ENCODE measurements at regions not wholly inside any gene's neighbourhood (a gene's known extent, or its start where the extent isn't known, plus 50 kb on each side); places are given as distances from the start of the nearest gene placed in this dataset.
"Not testable (repeated sequence)": the region's sequence is repeated elsewhere in the genome, so short reads cannot be mapped to it uniquely, and the experiment has no call there.

- DNase-seq, result no peak
Measured at GRCh38 chr16:76023835-76024234, 253.4 kb upstream of the CNTNAP4 start.

DNA sequence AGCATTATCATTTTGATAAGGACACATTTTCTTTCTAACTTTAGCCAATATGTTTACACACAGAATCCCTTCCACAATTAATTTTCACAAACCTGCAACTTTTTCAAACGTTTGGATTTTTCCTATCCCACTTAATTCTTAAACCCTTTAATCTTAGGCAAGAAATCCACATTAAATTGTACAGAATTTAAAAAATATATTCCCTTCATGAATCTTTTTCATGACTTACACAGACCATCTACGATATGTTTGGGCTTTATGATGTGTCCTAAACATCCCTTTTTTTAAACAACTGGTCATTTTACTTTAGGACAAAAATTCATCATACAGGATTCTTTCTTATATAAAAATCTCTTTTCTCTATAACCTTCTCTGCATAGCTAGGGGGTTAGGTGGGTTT lies 241.5 kb upstream of the CNTNAP4 start:
- DNase-seq, result no peak

- no peak for DNase-seq
Measured at GRCh38 chr16:76038097-76038496, 239.1 kb upstream of the CNTNAP4 start.

GRCh38 chr16:76052725-76053124 lies 224.5 kb upstream of the CNTNAP4 start:
- no peak for DNase-seq

GRCh38 chr16:76059186-76059585 lies 218.0 kb upstream of the CNTNAP4 start:
- no peak for DNase-seq

- DNase-seq, result no peak
Measured at GRCh38 chr16:76059701-76060100, 217.5 kb upstream of the CNTNAP4 start.

- no peak for DNase-seq
Measured at GRCh38 chr16:76071690-76072089, 205.5 kb upstream of the CNTNAP4 start.

- no peak for DNase-seq
Measured at GRCh38 chr16:76081967-76082366, 195.2 kb upstream of the CNTNAP4 start.

GRCh38 chr16:76106647-76107046 lies 170.6 kb upstream of the CNTNAP4 start:
- no peak for DNase-seq

DNA sequence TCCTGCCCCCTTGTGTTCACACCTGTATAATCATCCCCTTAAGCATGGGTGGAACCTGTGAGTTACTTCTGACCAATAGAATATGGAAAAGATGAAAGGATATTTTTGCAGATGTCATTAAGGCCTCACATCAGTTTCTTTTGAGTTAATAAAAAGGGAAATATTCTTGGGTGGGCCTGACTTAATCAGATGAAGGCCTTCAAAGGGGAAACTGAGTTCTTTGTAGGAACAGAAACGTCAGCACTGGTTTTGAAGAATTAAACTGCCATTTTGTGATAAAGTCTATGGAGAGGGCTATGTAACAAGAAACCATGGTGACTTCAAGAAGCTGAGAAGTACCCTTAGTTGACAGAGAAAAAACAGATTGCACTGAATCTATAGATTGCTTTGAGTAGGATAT lies 168.7 kb upstream of the CNTNAP4 start:
- no peak for DNase-seq

- no peak for DNase-seq
Measured at GRCh38 chr16:76114681-76115080, 162.5 kb upstream of the CNTNAP4 start.

DNA sequence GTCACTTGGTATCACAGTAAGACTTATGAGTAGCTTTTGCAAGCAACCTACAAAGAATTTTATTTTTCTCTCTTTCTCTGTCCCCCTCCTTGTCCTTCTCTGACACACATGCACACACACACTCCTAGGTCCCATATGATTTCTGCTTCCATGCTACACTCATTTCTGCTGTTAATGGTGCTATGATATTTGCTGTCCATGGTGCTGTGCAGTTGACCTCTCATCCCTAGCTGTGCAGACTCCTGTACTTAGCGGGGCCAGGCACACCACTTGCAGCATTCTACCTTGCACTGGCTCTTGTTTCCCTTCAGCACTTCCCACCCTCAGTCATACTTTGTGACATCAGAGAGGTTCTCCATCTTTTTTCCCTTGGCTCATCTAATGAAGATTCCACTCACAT lies 158.9 kb upstream of the CNTNAP4 start:
- no peak for DNase-seq

DNA sequence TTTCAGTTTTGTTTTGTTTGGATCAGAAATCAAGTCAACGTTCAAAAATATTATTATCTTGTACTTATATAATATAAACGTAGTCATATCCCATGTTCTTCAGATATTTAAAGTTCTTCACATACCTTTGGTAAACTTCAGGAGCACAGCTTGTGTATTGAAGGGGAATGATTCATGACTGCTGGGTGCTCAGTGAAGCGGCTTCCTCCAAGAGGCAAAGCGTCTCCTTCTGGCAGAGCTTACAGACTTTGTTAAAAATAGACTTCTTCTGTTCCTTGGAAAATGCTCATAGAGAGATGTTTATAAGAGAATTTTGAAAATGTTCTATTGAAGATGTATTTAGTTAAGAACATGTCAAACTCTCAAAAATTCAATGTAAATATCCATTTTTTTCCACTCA lies 155.6 kb upstream of the CNTNAP4 start:
- no peak for DNase-seq

DNA sequence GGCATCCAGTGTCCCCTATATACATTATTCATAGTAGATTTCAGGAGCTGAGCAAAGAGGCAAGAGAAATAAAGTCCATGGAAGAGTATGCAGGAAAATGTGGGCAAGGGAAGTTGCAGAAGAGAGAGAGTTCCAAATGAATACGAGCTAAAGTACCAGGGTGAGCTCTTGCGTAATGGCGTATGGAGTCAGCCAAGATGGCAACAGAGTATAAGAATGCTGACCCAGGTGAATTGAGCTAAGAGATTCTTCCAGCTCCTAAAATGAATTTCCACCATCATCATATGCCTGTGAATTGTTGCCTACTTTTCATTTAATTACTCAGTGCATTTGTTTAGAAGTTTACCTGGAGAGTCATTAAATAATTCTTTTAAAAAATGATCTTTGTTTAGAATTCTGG lies 153.2 kb upstream of the CNTNAP4 start:
- no peak for DNase-seq

GRCh38 chr16:76125871-76126270 lies 151.3 kb upstream of the CNTNAP4 start:
- no peak for DNase-seq

DNA sequence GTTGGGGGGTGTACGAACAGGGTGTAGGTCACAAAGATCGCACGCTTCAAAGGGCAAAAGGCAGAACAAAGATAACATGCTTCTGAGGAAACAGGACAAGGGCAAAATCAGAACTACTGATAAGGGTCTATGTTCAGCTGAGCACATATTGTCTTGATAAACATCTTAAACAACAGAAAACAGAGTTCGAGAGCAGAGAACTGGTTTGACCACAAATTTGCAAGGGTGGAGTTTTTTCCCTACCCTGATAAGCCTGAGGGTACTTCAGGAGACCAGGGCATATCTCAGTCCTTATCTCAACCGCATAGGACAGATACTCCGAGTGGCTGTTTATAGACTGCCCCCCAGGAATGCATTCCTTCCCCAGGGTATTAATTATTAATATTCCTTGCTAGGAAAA lies 139.1 kb upstream of the CNTNAP4 start:
- DNase-seq, result not testable (repeated sequence)

DNA sequence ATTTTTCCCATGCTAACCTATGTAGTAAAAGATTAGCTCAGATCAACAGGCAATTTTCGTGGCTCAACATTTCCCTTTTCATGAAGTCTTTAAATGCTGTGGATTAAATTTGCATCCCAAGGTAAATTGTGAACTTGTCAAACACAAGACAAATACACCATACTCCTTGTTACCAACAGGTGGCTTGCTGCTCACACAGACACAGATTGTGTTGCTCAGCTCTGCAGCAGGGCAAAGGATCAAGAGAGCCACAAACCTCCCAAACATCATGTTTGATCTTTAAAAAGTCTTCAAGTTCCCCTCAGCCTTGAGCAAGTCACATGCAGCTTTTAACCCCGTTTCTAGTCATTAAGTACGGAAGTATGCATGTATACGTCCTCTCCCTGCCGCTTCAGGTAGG lies 119.6 kb upstream of the CNTNAP4 start:
- no peak for DNase-seq

- DNase-seq, result no peak
Measured at GRCh38 chr16:76162046-76162445, 115.2 kb upstream of the CNTNAP4 start.

- no peak for DNase-seq
Measured at GRCh38 chr16:76164970-76165558, 112.1 kb upstream of the CNTNAP4 start.

- DNase-seq, result no peak
Measured at GRCh38 chr16:76175718-76176117, 101.5 kb upstream of the CNTNAP4 start.

DNA sequence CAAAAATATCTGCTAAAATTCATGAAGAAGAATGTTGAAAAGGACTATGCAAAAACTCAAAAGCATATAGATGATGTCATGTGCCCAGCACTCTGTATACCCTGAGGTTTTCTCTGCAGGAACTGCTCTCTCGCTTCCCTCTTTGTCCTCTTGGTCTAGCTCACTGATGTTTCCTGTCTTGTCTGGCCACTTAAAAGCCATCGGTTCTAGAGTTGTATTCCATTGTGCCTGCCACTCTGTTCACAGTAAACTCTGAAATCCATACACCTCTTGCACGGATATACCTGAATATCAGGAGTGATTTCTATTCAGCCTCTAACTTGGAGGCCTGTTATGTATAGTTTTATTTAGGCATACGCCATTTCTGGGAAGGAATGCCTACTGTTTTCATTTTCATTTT lies 101.0 kb upstream of the CNTNAP4 start:
- no peak for DNase-seq

DNA sequence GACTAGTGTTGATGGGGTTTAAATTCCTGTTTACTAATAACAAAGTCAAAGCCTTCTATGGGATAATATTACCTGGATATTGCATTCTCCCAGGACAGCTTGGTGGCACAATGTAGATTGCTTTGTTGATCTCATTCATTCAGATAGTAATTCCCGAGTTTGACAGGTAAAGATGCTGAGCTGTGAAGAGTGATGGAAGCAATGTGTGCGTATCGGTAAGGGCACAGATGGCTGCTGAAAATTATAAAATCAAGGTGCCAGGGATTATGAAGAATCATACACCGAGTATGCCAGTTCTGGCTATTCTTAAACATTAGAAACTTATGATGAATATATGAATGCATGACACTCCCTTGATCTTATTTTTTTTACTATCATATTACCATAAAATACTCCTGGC lies 100.6 kb upstream of the CNTNAP4 start:
- DNase-seq, result no peak

- no peak for DNase-seq
Measured at GRCh38 chr16:76182041-76182635, 95.1 kb upstream of the CNTNAP4 start.

- DNase-seq, result no peak
Measured at GRCh38 chr16:76183647-76184046, 93.6 kb upstream of the CNTNAP4 start.

DNA sequence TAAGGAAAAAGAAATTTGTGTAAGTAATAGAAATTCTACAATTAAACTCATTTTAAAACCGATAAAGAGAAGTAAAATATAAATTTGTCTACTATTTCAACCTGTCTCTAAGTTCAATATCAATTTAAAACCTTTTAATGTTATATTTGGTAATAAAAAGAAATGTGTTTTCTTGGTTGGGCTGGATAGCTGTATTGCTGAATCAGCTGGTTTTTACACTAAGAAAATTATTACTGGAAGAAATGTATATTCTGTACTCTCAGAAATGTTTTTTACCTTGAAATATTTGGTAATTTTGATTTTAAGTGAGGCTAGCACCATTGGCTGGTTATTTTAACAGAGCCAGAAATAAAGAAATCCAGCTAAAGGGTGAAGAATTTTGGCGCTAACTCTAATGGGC lies 87.1 kb upstream of the CNTNAP4 start:
- no peak for DNase-seq

Data from activated CD4-positive, alpha-beta T cell treated with anti-CD3 and anti-CD28 coated beads, Interleukin-2, Interleukin-6, amounts not matched to agents 100 ng/mL and 50 ng/mL, durations not matched to agents 16 hours and 8 hours (primary cell).